ENCODE measurements at regions not wholly inside any gene's neighbourhood (a gene's known extent, or its start where the extent isn't known, plus 50 kb on each side); places are given as distances from the start of the nearest gene placed in this dataset.

DNA sequence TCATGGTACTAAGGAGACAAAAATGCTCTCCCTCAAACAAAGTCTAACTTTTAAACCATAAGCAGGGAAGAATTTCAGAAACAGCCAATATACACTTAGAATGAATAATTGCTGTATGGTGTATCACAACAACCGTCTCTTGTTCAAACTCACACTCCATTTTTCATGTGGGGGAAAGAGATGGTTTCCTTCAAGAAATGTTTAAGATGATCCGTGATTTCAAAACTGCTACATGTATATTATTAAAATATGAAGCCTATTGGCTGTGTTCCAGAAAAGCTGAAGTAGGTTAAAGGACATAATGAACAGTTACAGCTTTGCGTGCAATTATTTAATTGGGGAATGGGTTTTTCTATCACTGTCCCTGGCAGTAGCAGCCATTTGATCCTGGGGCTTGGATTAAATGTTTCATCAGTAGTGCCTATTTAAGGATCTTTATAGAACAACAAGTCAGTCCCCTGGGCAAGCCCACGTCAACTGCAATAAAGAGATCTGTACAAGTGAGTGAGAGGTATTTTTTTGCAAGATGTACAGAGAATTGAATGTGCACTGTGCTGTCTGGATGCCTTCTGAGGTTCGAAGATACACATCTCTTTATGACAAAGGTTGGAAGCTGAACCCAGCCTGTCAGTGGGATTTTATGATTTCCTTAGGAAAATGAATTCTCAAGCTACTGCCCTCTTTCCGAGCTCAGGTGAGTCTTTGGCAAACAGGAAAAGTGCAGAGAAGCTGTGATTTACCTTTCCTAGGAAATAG is 337.2 kb upstream of the RARB start:
- TF ChIP-seq CTCF (conservative IDR thresholded peaks at IDR 0.05 in 1 of 2, IDR thresholded peaks at IDR 0.05 in 1 of 2; ENCODE audit: extremely low read depth in 1 of 2, insufficient read depth in 1 of 2, low read depth in 1 of 2, low read length in 2 of 2) (no peak), EZH2 (IDR thresholded peaks at IDR 0.05; ENCODE audit: borderline replicate concordance, low read length) (no peak)

Measured in mammary epithelial cell (primary cell).